ENCODE measurements at regions not wholly inside any gene's neighbourhood (a gene's known extent, or its start where the extent isn't known, plus 50 kb on each side); places are given as distances from the start of the nearest gene placed in this dataset.
"Not testable (repeated sequence)": the region's sequence is repeated elsewhere in the genome, so short reads cannot be mapped to it uniquely, and the experiment has no call there.

- not testable (repeated sequence) for DNase-seq (ENCODE audit: low read depth in 2 of 2)
Observed at GRCh38 chr20:5453316-5453715, 136.6 kb upstream of the PROKR2 start.

- not testable (repeated sequence) for DNase-seq (ENCODE audit: low read depth in 2 of 2)
Observed at GRCh38 chr20:5452691-5453090, 135.9 kb upstream of the PROKR2 start.

- DNase-seq (ENCODE audit: low read depth in 2 of 2), result not testable (repeated sequence)
Observed at GRCh38 chr20:5452286-5452685, 135.5 kb upstream of the PROKR2 start.

- DNase-seq (ENCODE audit: low read depth in 2 of 2), result no peak
Observed at GRCh38 chr20:5451643-5452210, 135.0 kb upstream of the PROKR2 start.

GRCh38 chr20:5448449-5449118 is 131.8 kb upstream of the PROKR2 start:
- peak; percentile 29 to 34 for DNase-seq (ENCODE audit: low read depth in 2 of 2)

GRCh38 chr20:5447188-5447587 is 130.4 kb upstream of the PROKR2 start:
- no peak for DNase-seq (ENCODE audit: low read depth in 2 of 2)

- DNase-seq (ENCODE audit: low read depth in 2 of 2), result no peak
Observed at GRCh38 chr20:5445611-5446010, 128.9 kb upstream of the PROKR2 start.

- no peak for DNase-seq (ENCODE audit: low read depth in 2 of 2)
Observed at GRCh38 chr20:5442101-5442500, 125.3 kb upstream of the PROKR2 start.

GRCh38 chr20:5434116-5434515 is 117.4 kb upstream of the PROKR2 start:
- DNase-seq (ENCODE audit: low read depth in 2 of 2), result no peak

GRCh38 chr20:5433352-5433751 is 116.6 kb upstream of the PROKR2 start:
- no peak for DNase-seq (ENCODE audit: low read depth in 2 of 2)

- DNase-seq (ENCODE audit: low read depth in 2 of 2), result no peak
Observed at GRCh38 chr20:5432030-5432429, 115.3 kb upstream of the PROKR2 start.

- no peak for DNase-seq (ENCODE audit: low read depth in 2 of 2)
Observed at GRCh38 chr20:5430670-5431069, 113.9 kb upstream of the PROKR2 start.

- no peak for DNase-seq (ENCODE audit: low read depth in 2 of 2)
Observed at GRCh38 chr20:5426026-5426425, 109.3 kb upstream of the PROKR2 start.

- no peak for DNase-seq (ENCODE audit: low read depth in 2 of 2)
Observed at GRCh38 chr20:5416086-5416485, 99.3 kb upstream of the PROKR2 start.

- no peak for DNase-seq (ENCODE audit: low read depth in 2 of 2)
Observed at GRCh38 chr20:5413394-5413793, 96.6 kb upstream of the PROKR2 start.

GRCh38 chr20:5410470-5410869 is 93.7 kb upstream of the PROKR2 start:
- no peak for DNase-seq (ENCODE audit: low read depth in 2 of 2)

- DNase-seq (ENCODE audit: low read depth in 2 of 2), result no peak
Observed at GRCh38 chr20:5402903-5403531, 86.3 kb upstream of the PROKR2 start.

GRCh38 chr20:5401277-5401875 is 84.6 kb upstream of the PROKR2 start:
- DNase-seq (ENCODE audit: low read depth in 2 of 2), result no peak

- no peak for DNase-seq (ENCODE audit: low read depth in 2 of 2)
Observed at GRCh38 chr20:5400164-5400762, 83.5 kb upstream of the PROKR2 start.

- DNase-seq (ENCODE audit: low read depth in 2 of 2), result no peak
Observed at GRCh38 chr20:5397393-5397792, 80.6 kb upstream of the PROKR2 start.

GRCh38 chr20:5395932-5396727 is 79.4 kb upstream of the PROKR2 start:
- DNase-seq (ENCODE audit: low read depth in 2 of 2), result no peak

Data from stimulated activated CD4-positive, alpha-beta T cell treated with anti-CD3 and anti-CD28 coated beads, Interleukin-1b, Interleukin-23, amount 100 ng/mL, for 4 hours (primary cell).